IMR-90 (cell line): ENCODE measurements at regions not wholly inside any gene's neighbourhood (a gene's known extent, or its start where the extent isn't known, plus 50 kb on each side); places are given as distances from the start of the nearest gene placed in this dataset.

ENCODE experiments used
- ATAC-seq: fragments of 200-7000 bp; cut with Tn5 transposase; 2 replicates; pipeline ENCODE4 v1.9.1; 2020; ENCODE audit warnings: low read depth, mild to moderate bottlenecking, moderate library complexity
- BruUV-seq: library from RNA; stranded (reverse); fragments of 400-500 nt; replicated peaks from 2 replicates; lab custom pipeline; 2021; lab: Mats Ljungman, UMichigan
- CTCF ChIA-PET: fragments of 300-600 bp; formaldehyde crosslinking; extraction: SDS; loops from one replicate; lab custom pipeline; 2021; ENCODE audit warnings: antibody characterized with exemption; lab: Yijun Ruan, JAX
- POLR2A ChIA-PET: fragments of 300-600 bp; sonication (Branson Sonifier 250); formaldehyde crosslinking; loops from one replicate; lab custom pipeline; 2022; ENCODE audit warnings: antibody characterized with exemption; ENCODE audit not compliant: unreplicated experiment; lab: Charles Lee
- DNase-seq: peaks from one replicate; pipeline ENCODE4 v3.0.0; 2013
- H2AFZ ChIP-seq: replicated peaks from 2 replicates; pipeline ENCODE3; 2013; ENCODE audit warnings: low read length, mild to moderate bottlenecking; ENCODE audit not compliant: poor library complexity
- H2AK5ac ChIP-seq: 2 replicates; pipeline ENCODE4 v1.6.1; 2013; ENCODE audit warnings: low read depth, low read length, inconsistent platforms
- H2AK9ac ChIP-seq: replicated peaks from 2 replicates; pipeline ENCODE3; 2013; ENCODE audit warnings: mild to moderate bottlenecking, low read depth, low read length, moderate library complexity; ENCODE audit not compliant: poor library complexity
- H2BK120ac ChIP-seq: 2 replicates; pipeline ENCODE4 v1.6.1; 2013; ENCODE audit warnings: low read depth, low read length, inconsistent platforms
- H2BK15ac ChIP-seq: 3 replicates; pipeline ENCODE4 v1.6.1; 2013; ENCODE audit warnings: low read depth, low read length, inconsistent platforms
- H2BK20ac ChIP-seq: 2 replicates; pipeline ENCODE4 v1.6.1; 2013; ENCODE audit warnings: low read depth, mild to moderate bottlenecking, inconsistent platforms, low read length, moderate library complexity
- H2BK5ac ChIP-seq: 2 replicates; pipeline ENCODE4 v1.6.1; 2013; ENCODE audit warnings: mild to moderate bottlenecking, low read depth, low read length, inconsistent platforms; ENCODE audit not compliant: poor library complexity, severe bottlenecking
- H3K14ac ChIP-seq: replicated peaks from 2 replicates; pipeline ENCODE4 v1.6.1; 2013; ENCODE audit warnings: low read depth, low read length, inconsistent platforms
- H3K18ac ChIP-seq: 2 replicates; pipeline ENCODE4 v1.6.1; 2013; ENCODE audit warnings: low read depth, low read length, control low read depth
- H3K23ac ChIP-seq: 2 replicates; pipeline ENCODE4 v1.6.1; 2013; ENCODE audit warnings: low read depth, low read length, inconsistent platforms
- H3K27ac ChIP-seq: 2 replicates; pipeline ENCODE4 v1.5.1; 2013; ENCODE audit warnings: mild to moderate bottlenecking, control low read depth, low read length; ENCODE audit not compliant: insufficient read depth
- H3K27me3 ChIP-seq: 2 replicates; pipeline ENCODE4 v1.6.1; 2013; ENCODE audit warnings: low read length; ENCODE audit not compliant: control insufficient read depth, insufficient read depth
- H3K36me3 ChIP-seq: 2 replicates; pipeline ENCODE4 v1.6.1; 2013; ENCODE audit warnings: low read length, mixed read lengths; ENCODE audit not compliant: control insufficient read depth, insufficient read depth
- H3K4ac ChIP-seq: 2 replicates; pipeline ENCODE4 v1.6.1; 2013; ENCODE audit warnings: low read depth, low read length, inconsistent platforms
- H3K4me1 ChIP-seq: 2 replicates; pipeline ENCODE4 v1.6.1; 2013; ENCODE audit warnings: low read length, mixed read lengths; ENCODE audit not compliant: control insufficient read depth, insufficient read depth
- H3K4me2 ChIP-seq: 2 replicates; pipeline ENCODE4 v1.6.1; 2013; ENCODE audit warnings: low read depth, mild to moderate bottlenecking, control low read depth, low read length, moderate library complexity
- H3K4me3 ChIP-seq: 2 replicates; pipeline ENCODE4 v1.5.1; 2013; ENCODE audit warnings: low read depth, mild to moderate bottlenecking, control low read depth, low read length, moderate library complexity; ENCODE audit not compliant: insufficient read depth
- H3K56ac ChIP-seq: 2 replicates; pipeline ENCODE4 v1.6.1; 2013; ENCODE audit warnings: low read length, inconsistent platforms; ENCODE audit not compliant: insufficient read depth; ENCODE audit errors: extremely low read depth
- H3K79me1 ChIP-seq, 2 experiments: 2 replicates each; pipeline ENCODE4 v1.6.1; 2013; ENCODE audit warnings: low read length in 2 of 2, inconsistent platforms in 1 of 2, low read depth in 1 of 2
- H3K9ac ChIP-seq: 2 replicates; pipeline ENCODE4 v1.6.1; 2013; ENCODE audit warnings: low read depth, low read length, control low read depth
- H3K9me1 ChIP-seq: 2 replicates; pipeline ENCODE4 v1.6.1; 2013; ENCODE audit warnings: low read length, inconsistent platforms; ENCODE audit not compliant: insufficient read depth
- H3K9me3 ChIP-seq: 2 replicates; pipeline ENCODE4 v1.6.1; 2013; ENCODE audit warnings: low read length; ENCODE audit not compliant: control insufficient read depth, insufficient read depth
- H4K20me1 ChIP-seq: 2 replicates; pipeline ENCODE4 v1.6.1; 2013; ENCODE audit warnings: low read length, inconsistent platforms; ENCODE audit not compliant: insufficient read depth
- H4K5ac ChIP-seq: 2 replicates; pipeline ENCODE4 v1.6.1; 2013; ENCODE audit warnings: mild to moderate bottlenecking, low read depth, low read length, control low read depth
- H4K8ac ChIP-seq, 2 experiments: 2 replicates each; pipeline ENCODE4 v1.6.1; 2013; ENCODE audit warnings: low read depth in 2 of 2, low read length in 2 of 2, control low read depth in 1 of 2, inconsistent platforms in 1 of 2
- H4K91ac ChIP-seq: 2 replicates; pipeline ENCODE4 v1.6.1; 2013; ENCODE audit warnings: low read depth, low read length, inconsistent platforms; ENCODE audit not compliant: insufficient read depth
- CHD1 ChIP-seq: IDR thresholded peaks from 2 replicates; pipeline ENCODE4 v1.6.1; 2012; ENCODE audit warnings: low read depth, low read length, improper control_type of control experiment
- FOS ChIP-seq: fragments of 150-350 bp; IDR thresholded peaks from 2 replicates; pipeline ENCODE4 v1.6.1; 2016; ENCODE audit warnings: low read depth, low read length
- WGBS, 2 experiments: methylation state at CpG; one replicate each; pipeline versions ENCODE4 v1.1.5 to v1.1.7; 2013; ENCODE audit warnings: missing lambda C conversion rate in 2 of 2; ENCODE audit not compliant: insufficient read length in 1 of 2; ENCODE audit errors: extremely low coverage in 2 of 2; 5-methylcytosine and 5-hydroxymethylcytosine counted together
- dilution Hi-C: fragments of 300-500 bp; cut with HindIII; formaldehyde crosslinking; loops from one replicate; pipeline ENCODE4 v1.14.3; 2018; ENCODE audit warnings: low sequenced_read_pairs; ENCODE audit not compliant: unreplicated experiment
- in situ Hi-C: fragments of 300-500 bp; cut with MboI; formaldehyde crosslinking; loops from 3 replicates; pipeline ENCODE4 v1.14.3; 2019; ENCODE audit warnings: low sequenced_read_pairs, inconsistent platforms, mixed read lengths
- intact Hi-C: fragments of 100-400 bp; cut with micrococcal nuclease; formaldehyde crosslinking; loops from 2 replicates; pipeline ENCODE4 v1.10.0; 2022
- TF ChIP-seq, protein P1 (sequence below): fragments of 150-350 bp; IDR thresholded peaks from 2 replicates; pipeline ENCODE4 v1.6.1; 2017; ENCODE audit warnings: mild to moderate bottlenecking, antibody characterized with exemption, low read length, low read depth
- TF ChIP-seq, protein P2 (sequence below): conservative IDR thresholded peaks from 2 replicates; pipeline ENCODE4 v1.5.1; 2012; ENCODE audit warnings: mild to moderate bottlenecking, low read depth, low read length, improper control_type of control experiment

DNA sequence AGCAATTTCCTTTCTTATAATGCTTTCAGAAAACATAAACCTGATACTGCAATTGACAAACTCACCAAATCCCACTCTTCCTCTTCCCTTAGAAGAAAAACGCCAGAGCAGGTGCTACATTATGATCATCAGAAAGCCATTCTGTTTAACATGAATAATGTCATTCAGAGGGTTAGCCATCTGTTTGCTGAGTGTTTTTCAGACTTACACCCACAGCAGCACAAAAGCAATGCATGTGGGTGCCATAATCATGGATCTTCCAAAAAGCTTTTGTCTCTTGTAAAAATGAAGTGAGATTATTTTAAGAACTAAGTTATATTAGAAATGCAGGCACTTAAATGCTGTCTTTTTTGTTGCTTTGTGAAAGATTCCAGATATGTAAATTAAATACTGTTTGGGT, 204.6 kb upstream of the TMPRSS15 start:
- no peak overlapping the region for H4K5ac ChIP-seq
- no peak overlapping the region for H3K4me2 ChIP-seq
- no peak overlapping the region for H2AFZ ChIP-seq
- no peak overlapping the region for H3K23ac ChIP-seq
- H2AK5ac ChIP-seq, result no peak overlapping the region
- ATAC-seq (no peak), DNase-seq (no peak)
- H3K14ac ChIP-seq, result no peak overlapping the region
- no peak overlapping the region for H4K8ac ChIP-seq
- no peaks in the 10 kb centered on the region for H4K20me1 ChIP-seq
- no peak overlapping the region for H3K18ac ChIP-seq
- H3K9me3 ChIP-seq, result peaks cover 7% of the 10 kb centered on the region
- H3K9ac ChIP-seq, result no peak overlapping the region
- H3K27ac ChIP-seq, result no peak overlapping the region
- no peak overlapping the region for H2BK20ac ChIP-seq
- no peaks in the 10 kb centered on the region for H3K27me3 ChIP-seq
- BruUV-seq, result no TSS peak
- no peaks in the 10 kb centered on the region for H3K36me3 ChIP-seq
- no CpG with 5 or more reads among the region's 1 CpG for WGBS, 2 experiments
- no peaks in the 10 kb centered on the region for H3K9me1 ChIP-seq
- ChIA-PET POLR2A (no interaction called here), CTCF (no interaction called here)
- no peak overlapping the region for H2BK120ac ChIP-seq
- TF ChIP-seq, protein P1, sequence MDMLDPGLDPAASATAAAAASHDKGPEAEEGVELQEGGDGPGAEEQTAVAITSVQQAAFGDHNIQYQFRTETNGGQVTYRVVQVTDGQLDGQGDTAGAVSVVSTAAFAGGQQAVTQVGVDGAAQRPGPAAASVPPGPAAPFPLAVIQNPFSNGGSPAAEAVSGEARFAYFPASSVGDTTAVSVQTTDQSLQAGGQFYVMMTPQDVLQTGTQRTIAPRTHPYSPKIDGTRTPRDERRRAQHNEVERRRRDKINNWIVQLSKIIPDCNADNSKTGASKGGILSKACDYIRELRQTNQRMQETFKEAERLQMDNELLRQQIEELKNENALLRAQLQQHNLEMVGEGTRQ, result no peak
- TF ChIP-seq, protein P2, sequence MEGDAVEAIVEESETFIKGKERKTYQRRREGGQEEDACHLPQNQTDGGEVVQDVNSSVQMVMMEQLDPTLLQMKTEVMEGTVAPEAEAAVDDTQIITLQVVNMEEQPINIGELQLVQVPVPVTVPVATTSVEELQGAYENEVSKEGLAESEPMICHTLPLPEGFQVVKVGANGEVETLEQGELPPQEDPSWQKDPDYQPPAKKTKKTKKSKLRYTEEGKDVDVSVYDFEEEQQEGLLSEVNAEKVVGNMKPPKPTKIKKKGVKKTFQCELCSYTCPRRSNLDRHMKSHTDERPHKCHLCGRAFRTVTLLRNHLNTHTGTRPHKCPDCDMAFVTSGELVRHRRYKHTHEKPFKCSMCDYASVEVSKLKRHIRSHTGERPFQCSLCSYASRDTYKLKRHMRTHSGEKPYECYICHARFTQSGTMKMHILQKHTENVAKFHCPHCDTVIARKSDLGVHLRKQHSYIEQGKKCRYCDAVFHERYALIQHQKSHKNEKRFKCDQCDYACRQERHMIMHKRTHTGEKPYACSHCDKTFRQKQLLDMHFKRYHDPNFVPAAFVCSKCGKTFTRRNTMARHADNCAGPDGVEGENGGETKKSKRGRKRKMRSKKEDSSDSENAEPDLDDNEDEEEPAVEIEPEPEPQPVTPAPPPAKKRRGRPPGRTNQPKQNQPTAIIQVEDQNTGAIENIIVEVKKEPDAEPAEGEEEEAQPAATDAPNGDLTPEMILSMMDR, result no peak
- no peak for TF ChIP-seq FOS
- no peak for TF ChIP-seq CHD1
- no peaks in the 10 kb centered on the region for H3K4me1 ChIP-seq
- no peak overlapping the region for H3K4me3 ChIP-seq
- dilution Hi-C loops (no loop called here), intact Hi-C loops (no loop called here), in situ Hi-C loops (no loop called here)
- no peak overlapping the region for H3K56ac ChIP-seq
- H3K4ac ChIP-seq, result no peak overlapping the region
- H2AK9ac ChIP-seq, result no peak overlapping the region
- H2BK5ac ChIP-seq, result no peak overlapping the region
- H2BK15ac ChIP-seq, result no peak overlapping the region
- no peak overlapping the region for H4K91ac ChIP-seq
- H3K79me1 ChIP-seq, result no peaks in the 10 kb centered on the region
